ENCODE measurements at regions not wholly inside any gene's neighbourhood (a gene's known extent, or its start where the extent isn't known, plus 50 kb on each side); places are given as distances from the start of the nearest gene placed in this dataset.

- peaks cover 19% of the 10 kb centered on the region for H4K20me1 ChIP-seq (ENCODE audit: insufficient read depth, low read length)
- H3K9me1 ChIP-seq (ENCODE audit: insufficient read depth, low read length): peaks cover 12% of the 10 kb centered on the region
- no peak overlapping the region for H3K18ac ChIP-seq (ENCODE audit: low read depth, low read length)
- dilution Hi-C loops (cut with HindIII; ENCODE audit: low sequenced_read_pairs, unreplicated experiment): no loop called here
- in situ Hi-C loops (cut with MboI; ENCODE audit: low sequenced_read_pairs): no loop called here
- no peak overlapping the region for H2BK5ac ChIP-seq (ENCODE audit: low read depth, low read length, poor library complexity, severe bottlenecking)
- no peaks in the 10 kb centered on the region for H3K4me1 ChIP-seq (ENCODE audit: control insufficient read depth, insufficient read depth, low read length)
- DNase-seq (no peak), ATAC-seq (ENCODE audit: low read depth) (no peak)
- H2AK5ac ChIP-seq (ENCODE audit: low read depth, low read length): no peak overlapping the region
- intact Hi-C loops (cut with micrococcal nuclease): no loop called here
- no peak overlapping the region for H3K4me3 ChIP-seq (ENCODE audit: insufficient read depth, low read depth, low read length)
- no peak overlapping the region for H2AFZ ChIP-seq (replicated peaks; ENCODE audit: low read length, poor library complexity)
- WGBS, 2 experiments (ENCODE audit: extremely low coverage in 2 of 2, insufficient read length in 1 of 2): 95% methylated on average over 10 of the region's 23 CpGs; no CpG with 5 or more reads in 1 of the 2 experiments
- CTCF ChIA-PET: no interaction called here
- H3K14ac ChIP-seq (replicated peaks; ENCODE audit: low read depth, low read length): no peak overlapping the region
- H3K27ac ChIP-seq (ENCODE audit: insufficient read depth, low read length): no peak overlapping the region
- no peak overlapping the region for H2BK20ac ChIP-seq (ENCODE audit: low read depth, low read length)
- H2BK120ac ChIP-seq (ENCODE audit: low read depth, low read length): no peak overlapping the region
- H3K27me3 ChIP-seq (ENCODE audit: control insufficient read depth, insufficient read depth, low read length): no peaks in the 10 kb centered on the region
- H3K4me2 ChIP-seq (ENCODE audit: low read depth, low read length): no peak overlapping the region
- H3K23ac ChIP-seq (ENCODE audit: low read depth, low read length): no peak overlapping the region
- H2AK9ac ChIP-seq (replicated peaks; ENCODE audit: low read depth, low read length, poor library complexity): peak overlapping the region; percentile 19
- no TSS peak for BruUV-seq (replicated peaks)
- no peak overlapping the region for H3K56ac ChIP-seq (ENCODE audit: extremely low read depth, insufficient read depth, low read length)
- peaks cover 59% of the 10 kb centered on the region for H3K36me3 ChIP-seq (ENCODE audit: control insufficient read depth, insufficient read depth, low read length)
- TF ChIP-seq RFX5 (IDR thresholded peaks at IDR 0.05; ENCODE audit: low read depth, low read length) (no peak), BHLHE40 (IDR thresholded peaks at IDR 0.05; ENCODE audit: low read depth, low read length) (no peak), CHD1 (IDR thresholded peaks at IDR 0.05; ENCODE audit: low read depth, low read length) (no peak), RCOR1 (IDR thresholded peaks at IDR 0.05; ENCODE audit: insufficient replicate concordance, low read length) (no peak), NFE2L2 (IDR thresholded peaks at IDR 0.05; ENCODE audit: low read depth, low read length) (no peak), SMC3 (IDR thresholded peaks at IDR 0.05; ENCODE audit: low read depth, low read length) (no peak), MAZ (IDR thresholded peaks at IDR 0.05; ENCODE audit: borderline replicate concordance, low read depth, low read length) (no peak), MAFK (IDR thresholded peaks at IDR 0.05; ENCODE audit: low read depth, low read length) (no peak), MXI1 (IDR thresholded peaks at IDR 0.05; ENCODE audit: borderline replicate concordance, low read depth, low read length) (no peak), POLR2A (IDR thresholded peaks at IDR 0.05; ENCODE audit: low read depth, low read length) (no peak)
- no peak overlapping the region for H4K5ac ChIP-seq (ENCODE audit: low read depth, low read length)
- peaks cover 10% of the 10 kb centered on the region for H3K9me3 ChIP-seq (ENCODE audit: control insufficient read depth, insufficient read depth, low read length)
- H3K9ac ChIP-seq (ENCODE audit: low read depth, low read length): no peak overlapping the region
- no peak overlapping the region for H3K4ac ChIP-seq (ENCODE audit: low read depth, low read length)
- POLR2A ChIA-PET (ENCODE audit: unreplicated experiment): no interaction called here
- no peak overlapping the region for H2BK15ac ChIP-seq (ENCODE audit: low read depth, low read length)
- no peak overlapping the region for H4K8ac ChIP-seq (ENCODE audit: low read depth in 2 of 2, low read length in 2 of 2)
- no peak overlapping the region for H4K91ac ChIP-seq (ENCODE audit: insufficient read depth, low read depth, low read length)
- H3K79me1 ChIP-seq (ENCODE audit: low read depth in 1 of 2, low read length in 2 of 2): peaks cover 30 to 74% of the 10 kb centered on the region in 2 experiments
Observed at GRCh38 chr12:124463341-124463921, 104.0 kb downstream of the NCOR2 start.

Data from IMR-90 (cell line).